DMS 273 (cell line): ENCODE measurements at regions not wholly inside any gene's neighbourhood (a gene's known extent, or its start where the extent isn't known, plus 50 kb on each side); places are given as distances from the start of the nearest gene placed in this dataset.

Experiments
- DNase-seq: peaks from one replicate; lab custom pipeline; 2025; ENCODE audit not compliant: unreplicated experiment; lab: John Stamatoyannopoulos, UW

DNA sequence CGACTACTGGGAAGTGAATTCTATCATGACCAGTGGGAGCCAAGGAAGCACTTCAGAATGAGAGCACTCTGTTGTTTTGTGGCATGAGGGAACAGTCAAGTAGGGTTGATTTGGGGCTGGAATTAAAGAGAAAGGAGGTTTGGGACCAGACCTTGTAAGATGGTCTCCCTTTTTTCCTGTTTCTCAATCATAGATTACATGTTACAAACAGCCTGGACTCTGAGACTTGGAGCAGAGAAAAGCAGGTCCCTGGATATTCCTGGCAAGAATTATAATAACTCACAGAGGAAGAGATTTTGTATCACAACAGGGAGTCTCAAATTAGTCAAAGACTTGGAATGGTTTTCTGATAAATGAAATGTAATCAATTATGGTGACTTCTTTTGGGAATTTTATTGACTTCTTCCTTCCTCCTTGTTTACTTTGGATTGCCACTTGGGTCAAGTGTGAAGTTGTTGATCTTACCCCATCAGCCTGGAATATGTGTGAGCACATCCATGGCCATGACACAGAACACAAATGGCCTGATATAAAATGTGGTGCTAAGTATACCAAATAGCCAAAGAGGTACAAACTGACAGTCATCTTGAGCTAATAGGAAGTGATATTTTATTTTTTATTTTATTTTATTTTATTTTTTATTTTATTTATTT, 131.0 kb upstream of the OSMR start:
- DNase-seq = no peak

DNA sequence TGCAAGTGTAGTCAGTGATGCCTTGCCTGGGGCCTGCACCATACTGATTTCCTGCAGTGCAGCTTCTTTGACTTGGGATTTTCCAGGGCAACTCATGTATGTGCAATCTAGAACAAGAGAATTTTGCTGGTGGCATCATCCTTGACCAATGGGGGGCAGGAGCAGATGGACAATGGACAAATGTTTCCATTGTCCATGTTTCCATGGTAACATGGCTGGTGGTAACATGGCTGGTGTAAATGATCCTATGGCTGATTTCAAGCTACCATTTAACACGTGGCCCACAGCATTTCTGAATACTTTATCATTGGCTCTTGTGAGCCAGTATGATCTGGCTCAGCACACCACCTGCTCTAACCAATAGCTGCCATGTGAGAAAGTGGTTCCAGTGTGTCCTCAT, 130.1 kb upstream of the OSMR start:
- DNase-seq = no peak

DNA sequence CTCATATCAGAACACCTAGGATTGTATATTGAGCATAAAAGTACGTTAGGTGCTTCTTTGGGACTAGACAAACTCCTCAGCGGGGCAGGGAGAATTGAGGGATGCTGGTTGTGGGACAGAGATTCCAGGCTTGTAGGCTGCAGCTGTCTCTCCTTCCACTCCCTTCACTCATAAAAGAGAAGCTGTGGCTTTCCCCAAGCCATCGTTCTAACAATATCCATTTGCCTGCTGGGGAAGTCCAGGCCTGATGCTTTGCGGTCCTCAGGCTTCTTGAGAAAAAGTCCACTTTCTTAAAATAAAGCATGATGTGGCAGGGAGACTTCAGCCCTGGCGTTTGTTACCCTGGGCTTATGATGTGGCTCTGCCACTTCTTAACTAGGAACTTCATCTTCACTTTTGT, 129.3 kb upstream of the OSMR start:
- no peak for DNase-seq

DNA sequence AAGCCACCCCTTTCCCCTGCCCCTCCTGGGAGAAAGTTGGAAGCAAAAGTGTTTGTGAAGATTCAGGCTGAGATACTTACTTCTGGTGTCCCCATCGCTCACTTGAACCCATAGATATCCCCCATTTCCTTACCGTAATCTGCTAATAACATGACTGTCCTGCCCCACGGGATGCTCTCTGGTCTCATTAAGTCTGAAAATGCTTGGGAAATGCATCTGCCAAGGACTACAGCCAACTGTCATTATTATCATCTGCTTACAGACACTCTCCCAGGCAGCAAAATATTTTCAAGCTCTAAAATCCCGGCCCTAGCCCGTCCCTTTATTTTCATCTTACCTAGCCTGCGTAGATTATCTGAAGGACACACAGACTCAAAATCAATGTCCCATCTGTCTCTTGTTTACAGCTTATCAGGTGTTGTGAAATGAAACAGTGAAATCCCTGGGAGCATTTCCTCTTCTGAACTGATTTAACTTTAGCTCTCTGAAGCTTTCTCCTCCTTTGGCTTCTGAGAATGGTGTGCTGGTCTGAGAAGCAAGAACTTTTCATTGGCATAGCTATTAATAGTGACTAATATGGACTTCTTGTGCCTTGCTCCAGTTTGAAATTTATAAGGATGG, 126.9 kb upstream of the OSMR start:
- peak; percentile 31 for DNase-seq

DNA sequence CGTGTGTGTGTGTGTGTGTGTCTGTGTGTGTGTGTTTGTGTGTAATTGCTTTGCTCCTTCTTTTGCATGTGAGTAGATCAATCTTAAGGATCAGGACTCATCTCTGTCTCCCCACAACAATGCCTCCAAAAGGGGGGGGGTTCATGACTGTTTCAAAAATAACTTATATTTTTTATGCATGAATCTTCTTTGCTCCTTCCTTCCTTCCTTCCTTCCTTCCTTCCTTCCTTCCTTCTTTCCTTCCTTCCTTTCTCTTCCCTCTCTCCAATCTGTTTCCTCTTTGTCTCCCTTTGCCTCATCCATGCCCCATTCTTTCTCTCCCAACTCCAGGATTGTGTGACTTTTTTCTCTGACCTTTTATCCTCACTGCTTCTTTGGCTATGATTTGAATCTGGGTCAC, 126.4 kb upstream of the OSMR start:
- no peak for DNase-seq

DNA sequence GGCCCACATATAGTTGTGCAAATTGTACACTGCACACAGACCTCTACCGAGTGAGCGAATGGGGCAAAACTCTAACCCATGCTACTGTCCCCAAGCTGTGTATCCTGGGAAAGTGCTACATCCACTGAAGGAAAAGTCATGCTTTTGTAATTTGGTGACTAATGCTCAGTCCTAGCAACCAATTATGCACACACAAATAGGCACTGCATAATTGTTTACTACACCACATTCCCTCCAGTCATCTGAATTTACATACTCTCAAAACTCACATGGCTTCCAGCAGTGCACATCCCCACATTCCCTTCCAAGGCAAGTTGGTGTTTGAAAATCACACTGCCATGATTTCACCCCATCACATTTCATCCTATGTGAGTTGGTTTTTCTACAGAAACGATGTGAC, 125.9 kb upstream of the OSMR start:
- DNase-seq = no peak

DNA sequence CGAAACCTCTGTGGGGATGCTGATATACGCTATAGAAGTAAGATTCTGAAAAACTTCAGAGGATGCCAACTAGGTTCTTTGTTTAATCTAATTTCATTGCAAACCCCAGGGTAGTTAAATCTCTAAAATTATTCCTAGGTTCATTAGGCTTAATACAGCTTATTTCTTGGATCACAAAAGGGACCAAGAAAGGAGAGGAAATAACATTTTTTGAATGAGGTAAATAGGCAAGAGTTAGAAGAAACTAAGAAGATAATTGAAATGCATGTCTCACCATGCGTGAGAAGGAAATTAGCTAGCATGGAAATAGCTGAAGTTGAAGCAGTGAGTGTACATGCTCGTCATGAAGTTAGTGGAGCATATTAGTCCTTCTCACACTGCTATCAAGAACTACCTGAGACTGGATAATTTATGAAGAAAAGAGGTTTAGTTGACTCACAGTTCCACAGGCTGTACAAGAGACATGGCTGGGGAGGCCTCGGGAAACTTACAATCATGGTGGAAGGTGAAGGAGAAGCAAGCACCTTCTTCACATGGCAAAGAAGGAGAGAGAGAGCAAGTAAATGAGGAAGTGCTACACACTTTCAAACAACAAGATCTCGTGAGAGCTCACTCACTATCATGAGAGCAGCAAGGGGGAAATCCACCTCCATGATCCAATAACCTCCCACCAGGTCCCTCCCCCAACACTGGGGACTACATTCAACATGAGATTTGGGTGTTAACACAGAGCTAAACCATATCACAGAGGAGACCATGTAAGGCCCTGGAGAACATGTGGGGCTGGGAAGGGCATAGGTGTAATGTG, 125.1 kb upstream of the OSMR start:
- no peak for DNase-seq

DNA sequence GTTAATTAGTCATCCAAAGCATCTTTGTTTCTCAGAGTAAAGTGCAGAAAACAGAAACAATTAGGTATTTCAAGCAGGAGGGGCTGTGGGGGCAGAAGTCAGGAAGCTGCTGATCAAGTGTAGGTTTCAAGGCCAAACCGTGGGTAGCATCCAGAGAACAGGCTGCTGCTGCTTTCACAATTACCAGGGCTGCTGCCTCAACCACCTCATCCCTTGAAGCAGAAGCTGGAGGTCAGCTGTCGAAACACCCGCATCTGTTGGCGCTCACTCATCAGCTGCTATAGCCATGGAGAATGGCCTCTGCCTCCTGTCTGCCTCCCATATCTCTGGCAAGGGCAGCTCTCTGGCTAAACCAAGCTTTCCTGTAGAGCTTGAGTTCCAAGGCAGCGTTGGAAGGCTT, 122.9 kb upstream of the OSMR start:
- peak; percentile 7 for DNase-seq

DNA sequence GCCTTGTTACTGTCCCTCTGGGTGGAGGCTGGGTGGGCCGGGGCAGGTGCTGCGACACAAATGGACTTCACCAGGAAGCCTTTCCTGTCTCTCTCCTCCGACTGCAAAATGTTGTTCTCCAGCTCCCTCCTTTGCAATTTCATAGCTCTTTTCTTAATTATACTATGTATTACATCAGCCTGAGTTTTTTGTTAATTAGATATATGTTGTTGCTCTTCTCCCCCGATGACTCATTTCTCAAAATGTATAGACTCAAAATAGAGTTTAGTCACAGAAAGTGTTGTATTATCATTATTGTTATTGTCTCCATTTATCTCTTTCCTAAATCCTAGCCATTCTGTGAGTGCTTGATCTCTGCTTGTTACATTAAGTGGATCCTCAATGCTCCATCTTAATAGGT, 122.4 kb upstream of the OSMR start:
- DNase-seq = no peak

DNA sequence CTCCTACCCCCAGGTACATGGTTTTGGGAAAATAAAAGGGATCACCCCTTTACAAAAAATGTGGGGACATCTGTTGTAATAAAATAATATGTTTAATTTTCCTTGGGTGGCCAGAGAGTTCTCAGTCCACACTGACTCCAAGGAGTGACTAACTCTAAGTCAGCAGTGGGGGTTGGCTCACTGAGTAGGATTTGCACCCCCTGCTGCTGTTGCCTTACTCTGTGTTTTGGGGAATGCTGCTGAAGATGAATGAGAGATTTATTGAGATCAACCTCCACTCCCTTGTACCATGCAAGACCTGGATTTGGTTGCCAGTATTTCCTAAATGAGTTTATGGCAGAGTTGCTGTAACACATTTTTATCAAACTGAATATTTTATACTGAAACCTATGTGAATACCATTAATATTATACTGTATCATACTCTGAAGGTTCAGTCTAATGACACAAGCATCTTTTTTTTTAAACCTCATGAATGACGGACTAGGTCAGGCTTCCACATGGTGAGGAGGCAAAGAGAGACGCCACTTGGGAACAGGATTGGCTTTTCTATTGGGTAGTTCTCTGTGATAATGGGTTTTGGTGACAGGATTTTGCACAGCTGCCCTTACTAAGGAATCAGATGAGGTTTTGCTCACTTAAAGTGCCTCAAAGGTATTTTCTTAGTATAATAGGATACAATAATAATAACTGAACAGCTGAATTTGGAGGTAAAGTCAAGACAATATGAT, 121.3 kb upstream of the OSMR start:
- DNase-seq = no peak

DNA sequence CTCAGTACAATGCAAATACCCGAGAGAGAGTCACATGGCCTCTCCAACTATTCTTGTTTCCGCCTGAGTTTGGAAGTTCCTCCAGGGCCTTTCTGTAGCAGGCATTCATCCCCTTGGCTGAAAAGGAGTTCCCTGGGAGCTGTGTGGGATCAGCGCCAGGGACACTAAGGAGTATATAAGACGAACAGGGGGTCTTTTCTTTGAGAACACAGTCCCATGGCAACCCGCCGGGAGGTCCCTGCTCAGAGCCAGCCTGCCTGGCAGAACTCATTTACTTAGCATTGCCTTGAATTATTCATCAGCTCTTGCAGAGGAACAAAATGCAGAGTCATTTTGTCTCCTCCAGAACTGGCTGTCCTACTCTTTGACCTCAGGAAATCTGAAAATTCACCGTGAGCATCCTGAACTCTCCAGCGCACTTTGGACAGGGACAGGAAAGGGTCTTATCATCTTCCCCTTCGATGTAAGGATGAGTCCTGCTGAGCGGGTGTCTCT, 120.4 kb upstream of the OSMR start:
- DNase-seq = no peak

DNA sequence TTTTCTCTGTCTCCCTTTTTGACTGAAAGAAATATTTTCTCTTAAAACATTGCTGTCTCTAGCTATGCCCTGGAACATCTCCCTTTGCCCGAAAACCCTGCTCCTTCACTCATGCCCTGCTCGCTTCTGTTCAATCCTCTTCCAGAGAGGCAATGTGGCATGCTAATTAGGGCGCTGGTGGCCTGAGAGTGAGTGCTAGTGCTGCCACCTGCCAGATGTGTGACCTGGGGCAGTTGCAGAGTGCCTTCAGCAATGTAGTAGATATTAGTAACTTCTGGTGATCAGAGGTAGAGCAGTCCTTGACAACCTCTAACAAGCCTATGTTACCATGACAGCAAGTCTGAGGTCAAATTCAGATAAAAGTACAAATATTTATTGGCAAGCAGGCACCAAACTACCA, 119.5 kb upstream of the OSMR start:
- no peak for DNase-seq

DNA sequence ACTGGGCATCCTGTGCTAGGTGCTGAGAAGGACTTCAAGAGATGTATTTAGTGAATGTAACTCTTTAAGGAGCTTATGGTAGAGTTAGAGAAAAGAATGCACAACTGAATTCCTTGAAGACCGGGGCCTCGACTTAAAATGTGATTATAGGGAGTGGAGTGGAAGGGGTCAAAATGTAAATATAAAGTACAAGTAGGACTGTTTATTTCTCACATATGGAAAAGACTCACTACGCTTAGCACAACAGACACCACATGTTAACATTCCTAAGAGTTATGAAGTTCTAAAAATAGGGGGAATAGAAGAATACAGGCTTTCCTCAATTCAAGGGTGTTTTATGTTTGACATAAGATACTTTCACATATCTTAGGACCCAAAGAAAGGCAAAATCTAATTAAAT, 117.8 kb upstream of the OSMR start:
- no peak for DNase-seq

DNA sequence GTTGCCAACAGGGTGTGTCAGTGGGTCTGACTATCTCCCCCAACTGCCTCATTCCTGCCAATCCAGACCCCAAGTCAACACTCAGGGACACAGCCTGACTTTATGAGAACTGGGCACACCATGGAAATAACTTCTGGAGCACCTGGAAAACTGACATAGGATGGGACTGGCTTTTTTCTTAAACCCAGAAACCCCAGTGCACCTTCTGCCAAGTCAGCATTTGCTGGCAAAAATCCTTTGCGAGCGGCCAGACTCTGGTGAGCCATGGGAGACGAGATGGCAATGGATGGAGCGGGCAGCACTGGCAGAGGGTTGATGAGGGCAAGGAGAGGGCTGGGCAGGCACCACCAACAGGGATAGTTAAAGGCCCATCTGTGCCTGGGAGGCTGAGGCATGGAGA, 114.4 kb upstream of the OSMR start:
- DNase-seq = no peak

DNA sequence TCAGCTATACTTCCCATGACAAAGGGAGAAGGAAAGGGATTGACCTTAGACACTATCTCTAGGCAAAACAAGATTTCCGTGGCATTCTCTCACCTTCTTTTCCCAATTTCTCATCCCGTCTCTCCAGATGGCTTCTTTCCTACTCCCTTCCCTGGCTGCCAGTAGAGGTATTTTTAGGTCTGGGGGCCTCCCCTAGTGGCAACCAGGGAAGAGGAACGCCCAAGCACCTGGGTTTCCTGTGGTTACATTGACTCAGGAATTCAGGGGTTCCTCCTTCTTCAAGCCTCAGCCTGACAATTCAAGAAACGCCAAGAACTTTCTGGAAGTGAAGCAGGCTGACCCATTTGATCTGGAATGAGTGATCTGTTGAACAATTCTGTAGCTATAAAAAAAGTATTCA, 111.5 kb upstream of the OSMR start:
- peak; percentile 23 for DNase-seq

DNA sequence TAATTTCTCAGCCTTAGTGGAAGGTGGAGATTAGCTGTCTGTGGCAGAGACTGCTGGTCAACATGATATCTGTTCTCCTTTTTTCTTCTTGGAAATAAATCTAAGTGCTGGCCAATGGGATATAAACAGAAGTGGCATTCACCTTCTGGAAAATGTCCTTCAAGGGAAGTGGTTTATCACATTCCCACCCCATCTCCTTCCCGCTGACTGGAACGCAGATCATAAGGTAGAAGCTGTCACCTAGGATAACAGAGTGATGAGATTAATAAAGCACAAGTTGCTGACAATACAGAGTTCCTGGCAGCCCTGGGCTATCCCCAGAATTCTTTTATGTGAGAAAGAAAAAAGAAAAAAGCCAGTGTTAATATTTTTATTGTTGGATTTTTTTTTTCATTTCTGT, 109.7 kb upstream of the OSMR start:
- DNase-seq = no peak

DNA sequence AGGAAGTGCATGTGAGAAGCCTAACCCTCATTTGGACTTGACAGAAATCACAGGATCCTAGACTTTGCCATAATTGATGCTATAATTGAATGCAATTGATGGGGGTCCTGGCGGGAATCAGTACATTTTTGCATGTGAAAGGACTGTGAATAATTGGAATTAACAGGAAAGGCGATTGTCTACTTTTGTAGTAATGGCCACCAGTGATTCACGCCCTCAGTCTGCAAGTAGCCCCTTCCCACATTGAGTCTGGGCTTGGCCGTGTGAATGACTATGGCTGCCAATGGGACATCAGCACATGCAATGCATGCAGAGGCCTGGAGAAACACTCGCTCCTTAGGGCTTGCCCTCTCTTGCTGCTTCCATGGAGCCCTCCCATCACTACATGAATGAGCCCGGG, 107.8 kb upstream of the OSMR start:
- no peak for DNase-seq

DNA sequence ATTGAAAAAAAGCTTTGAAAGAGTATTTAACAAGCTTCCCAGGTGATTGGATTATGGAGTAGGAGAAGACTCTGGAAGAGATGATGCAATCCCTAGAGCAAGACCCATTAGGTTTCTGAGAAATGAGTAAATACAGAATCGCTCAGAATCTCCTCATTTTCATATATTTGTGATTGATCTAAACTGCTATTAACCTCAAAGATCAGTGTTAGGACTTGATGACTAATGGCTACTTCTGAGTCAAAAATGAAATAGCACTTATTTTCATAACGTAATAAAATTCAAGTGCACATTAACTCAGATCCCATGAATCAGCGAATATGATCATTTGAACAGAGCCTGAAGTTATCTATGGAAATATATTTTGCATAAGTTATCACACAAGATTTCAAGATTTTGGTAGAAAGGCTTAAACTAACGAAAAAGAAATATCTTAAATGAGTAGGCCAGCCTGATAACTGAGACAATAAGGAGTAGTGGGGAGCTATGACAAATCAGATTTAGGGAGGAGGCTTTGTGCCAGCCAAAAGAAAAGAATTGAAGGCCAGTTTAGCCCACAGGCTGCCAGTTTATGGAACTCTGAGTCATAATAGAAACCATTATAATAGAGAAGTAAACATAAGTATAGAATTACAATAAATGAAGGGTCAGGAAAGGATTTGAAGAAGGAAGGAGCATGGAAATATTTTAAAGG, 106.7 kb upstream of the OSMR start:
- no peak for DNase-seq

DNA sequence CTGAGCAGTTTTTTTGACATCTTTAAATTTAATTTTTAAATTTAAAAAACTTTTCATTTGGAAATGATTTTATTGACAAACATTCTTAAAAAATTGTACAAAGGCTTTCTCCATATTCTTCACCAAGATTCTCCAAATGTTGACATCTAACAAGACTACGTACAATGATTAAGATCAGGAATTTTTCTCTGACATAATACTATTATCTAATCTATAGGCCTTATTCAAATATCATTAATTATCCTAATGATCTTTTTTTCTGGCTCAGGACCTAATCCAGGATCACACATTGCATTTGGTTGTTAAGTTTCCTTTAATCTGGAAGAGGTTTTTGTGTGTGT, 106.1 kb upstream of the OSMR start:
- DNase-seq = no peak

DNA sequence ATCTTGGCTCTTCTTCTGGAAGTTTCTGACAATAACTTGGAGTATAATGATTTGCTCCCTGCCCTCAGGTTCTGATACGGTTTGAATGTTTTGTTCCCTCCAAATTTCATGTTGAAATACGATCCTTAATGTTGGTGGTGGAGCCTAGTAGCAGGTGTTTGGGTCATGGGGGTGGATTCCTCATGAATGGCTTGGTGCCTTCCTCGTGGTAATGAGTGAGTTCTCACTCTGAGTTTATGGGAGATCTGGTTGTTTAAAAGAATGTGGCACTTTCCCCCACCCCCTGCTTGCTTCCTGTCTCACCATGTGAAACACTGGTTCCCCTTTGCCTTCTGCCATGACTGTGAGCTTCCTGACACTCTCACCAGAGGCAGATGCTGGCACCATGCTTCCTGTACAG, 103.0 kb upstream of the OSMR start:
- DNase-seq = no peak

DNA sequence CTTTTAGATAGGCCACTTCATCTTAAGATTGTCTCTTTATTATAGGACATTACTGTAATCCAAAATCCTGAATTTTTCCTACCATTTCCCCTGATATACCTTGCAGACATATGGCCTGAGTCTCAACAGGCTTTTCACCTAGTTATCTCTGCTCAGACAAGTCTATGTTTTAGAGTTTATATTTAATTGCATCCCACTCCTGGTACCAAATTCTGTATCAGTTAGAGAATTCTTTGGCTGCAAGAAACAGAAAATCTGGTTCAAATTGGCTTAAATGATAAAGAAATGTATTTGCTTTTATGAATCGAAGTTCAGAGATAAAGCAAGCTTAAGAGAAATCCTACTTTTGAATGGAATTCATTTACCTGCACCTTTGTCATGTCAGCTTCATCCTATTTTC, 102.2 kb upstream of the OSMR start:
- no peak for DNase-seq
